CD8-positive, alpha-beta memory T cell (primary cell): ENCODE measurements at regions not wholly inside any gene's neighbourhood (a gene's known extent, or its start where the extent isn't known, plus 50 kb on each side); places are given as distances from the start of the nearest gene placed in this dataset.

Experiments used
- CTCF ChIA-PET: fragments of 350-600 bp; sonication (Branson Sonifier 250); formaldehyde crosslinking; loops from one replicate; lab custom pipeline; 2021; ENCODE audit warnings: antibody characterized with exemption; lab: Charles Lee
- POLR2A ChIA-PET: fragments of 350-600 bp; sonication (Branson Sonifier 250); formaldehyde crosslinking; loops from one replicate; lab custom pipeline; 2021; ENCODE audit warnings: antibody characterized with exemption; lab: Charles Lee
- DNase-seq, 5 donors: peaks; one replicate each; pipeline versions ENCODE4 v3.0.0 to v3.0.0-alpha.2; 2020 to 2022; ENCODE audit warnings: mixed read lengths in 1 of 5
- H3K27ac ChIP-seq: one replicate; pipeline ENCODE4 v1.7.0; 2013; ENCODE audit warnings: low read depth, mild to moderate bottlenecking, low read length, moderate library complexity
- H3K27me3 ChIP-seq: 2 replicates; pipeline ENCODE4 v1.7.0; 2013; ENCODE audit warnings: low read length, mild to moderate bottlenecking; ENCODE audit not compliant: insufficient read depth, poor library complexity, severe bottlenecking
- H3K36me3 ChIP-seq: 2 replicates; pipeline ENCODE4 v1.7.0; 2013; ENCODE audit warnings: mild to moderate bottlenecking, low read length, moderate library complexity; ENCODE audit not compliant: insufficient read depth
- H3K4me1 ChIP-seq: 2 replicates; pipeline ENCODE4 v1.7.0; 2013; ENCODE audit warnings: mild to moderate bottlenecking, low read length, moderate library complexity; ENCODE audit not compliant: insufficient read depth
- H3K4me3 ChIP-seq: 2 replicates; pipeline ENCODE4 v1.7.0; 2013; ENCODE audit warnings: mild to moderate bottlenecking, low read length
- H3K9me3 ChIP-seq: 2 replicates; pipeline ENCODE4 v1.7.0; 2013; ENCODE audit warnings: mild to moderate bottlenecking, low read length
- H3K27ac Mint-ChIP-seq, 8 donors: one replicate each; pipeline ENCODE4 v1.8.0; 2020 to 2021; ENCODE audit warnings: mixed read lengths in 8 of 8, mild to moderate bottlenecking in 6 of 8, inconsistent platforms in 3 of 8, moderate library complexity in 3 of 8
- H3K27me3 Mint-ChIP-seq, 2 donors: one replicate each; pipeline ENCODE4 v1.8.0; 2020 to 2021; ENCODE audit warnings: mixed read lengths in 2 of 2, mild to moderate bottlenecking in 1 of 2, moderate library complexity in 1 of 2
- H3K36me3 Mint-ChIP-seq, 3 donors: one replicate each; pipeline ENCODE4 v1.8.0; 2020 to 2021; ENCODE audit warnings: mixed read lengths in 3 of 3, inconsistent platforms in 1 of 3, mild to moderate bottlenecking in 1 of 3
- H3K4me1 Mint-ChIP-seq, 3 donors: one replicate each; pipeline ENCODE4 v1.8.0; 2020 to 2021; ENCODE audit warnings: mixed read lengths in 3 of 3, inconsistent platforms in 1 of 3, mild to moderate bottlenecking in 1 of 3
- H3K4me3 Mint-ChIP-seq, 7 donors: one replicate each; pipeline ENCODE4 v1.8.0; 2020 to 2021; ENCODE audit warnings: mixed read lengths in 7 of 7, mild to moderate bottlenecking in 6 of 7, moderate library complexity in 4 of 7, inconsistent platforms in 2 of 7
- H3K9me3 Mint-ChIP-seq, 5 donors: one replicate each; pipeline ENCODE4 v1.8.0; 2020 to 2022; ENCODE audit warnings: mixed read lengths in 5 of 5, mild to moderate bottlenecking in 3 of 5, moderate library complexity in 2 of 5, inconsistent platforms in 1 of 5

- H3K27me3 Mint-ChIP-seq: no peaks in the 10 kb centered on the region
- Histone ChIP-seq H3K27me3 (no peaks in the 10 kb centered on the region), H3K4me1 (no peaks in the 10 kb centered on the region), H3K36me3 (no peaks in the 10 kb centered on the region), H3K27ac (no peak overlapping the region), H3K9me3 (no peaks in the 10 kb centered on the region), H3K4me3 (no peak overlapping the region)
- peak overlapping the region in 1 of 7 donors; percentile 13 for H3K4me3 Mint-ChIP-seq
- CTCF ChIA-PET: no interaction called here
- DNase-seq: no peak
- POLR2A ChIA-PET: no interaction called here
- H3K9me3 Mint-ChIP-seq: peaks cover 3 to 11% (median 7%) of the 10 kb centered on the region in 5 donors
- H3K36me3 Mint-ChIP-seq: peaks cover 0 to 2% (median 0%) of the 10 kb centered on the region in 3 donors
- H3K27ac Mint-ChIP-seq: no peak overlapping the region
- no peaks in the 10 kb centered on the region for H3K4me1 Mint-ChIP-seq
Observed at GRCh38 chr3:163056874-163057497, 1560.4 kb downstream of the OTOL1 start.

- ChIA-PET CTCF (no interaction called here), POLR2A (no interaction called here)
- H3K4me3 ChIP-seq: no peak overlapping the region
- Mint-ChIP-seq H3K27ac (no peak overlapping the region), H3K4me3 (no peak overlapping the region), H3K27me3 (no peaks in the 10 kb centered on the region), H3K9me3 (peaks cover 3 to 14% (median 11%) of the 10 kb centered on the region in 5 donors), H3K36me3 (peaks cover 0 to 2% (median 0%) of the 10 kb centered on the region in 3 donors), H3K4me1 (no peaks in the 10 kb centered on the region)
- no peak overlapping the region for H3K27ac ChIP-seq
- no peaks in the 10 kb centered on the region for H3K36me3 ChIP-seq
- no peaks in the 10 kb centered on the region for H3K27me3 ChIP-seq
- no peaks in the 10 kb centered on the region for H3K9me3 ChIP-seq
- no peak for DNase-seq
- no peaks in the 10 kb centered on the region for H3K4me1 ChIP-seq
Observed at GRCh38 chr3:163058031-163058854, 1561.6 kb downstream of the OTOL1 start.

GRCh38 chr3:163071713-163072112, 1575.1 kb downstream of the OTOL1 start:
- H3K4me3 ChIP-seq: no peak overlapping the region
- POLR2A ChIA-PET: no interaction called here
- no peaks in the 10 kb centered on the region for H3K27me3 Mint-ChIP-seq
- H3K9me3 ChIP-seq: no peaks in the 10 kb centered on the region
- H3K4me1 ChIP-seq: no peaks in the 10 kb centered on the region
- H3K36me3 ChIP-seq: no peaks in the 10 kb centered on the region
- H3K36me3 Mint-ChIP-seq: no peaks in the 10 kb centered on the region
- CTCF ChIA-PET: no interaction called here
- H3K4me1 Mint-ChIP-seq: no peaks in the 10 kb centered on the region
- no peak overlapping the region for H3K27ac Mint-ChIP-seq
- H3K4me3 Mint-ChIP-seq: no peak overlapping the region
- no peak for DNase-seq
- H3K27ac ChIP-seq: no peak overlapping the region
- H3K9me3 Mint-ChIP-seq: peaks cover 0 to 25% (median 7%) of the 10 kb centered on the region in 5 donors
- H3K27me3 ChIP-seq: no peaks in the 10 kb centered on the region
